ENCODE measurements at regions not wholly inside any gene's neighbourhood (a gene's known extent, or its start where the extent isn't known, plus 50 kb on each side); places are given as distances from the start of the nearest gene placed in this dataset.

GRCh38 chr3:111482574-111482973 is 59.4 kb upstream of the CD96 start:
- no peak for DNase-seq (ENCODE audit: low spot score)
- H3K9me3 ChIP-seq (ENCODE audit: severe bottlenecking) = no peaks in the 10 kb centered on the region
- TF ChIP-seq CTCF (IDR thresholded peaks at IDR 0.05; ENCODE audit: poor library complexity, severe bottlenecking) = no peak
- no peaks in the 10 kb centered on the region for H3K27me3 ChIP-seq (ENCODE audit: insufficient read depth, poor library complexity, severe bottlenecking)
- no peak for ATAC-seq (ENCODE audit: low read depth)
- H3K4me3 ChIP-seq (ENCODE audit: severe bottlenecking) = no peak overlapping the region
- H3K36me3 ChIP-seq (ENCODE audit: low read depth) = no peaks in the 10 kb centered on the region
- no peak overlapping the region for H3K27ac ChIP-seq (ENCODE audit: poor library complexity, severe bottlenecking)
- H3K4me1 ChIP-seq (ENCODE audit: insufficient read depth, poor library complexity, severe bottlenecking) = no peaks in the 10 kb centered on the region

- Histone ChIP-seq H3K9me3 (ENCODE audit: severe bottlenecking) (no peaks in the 10 kb centered on the region), H3K36me3 (ENCODE audit: low read depth) (no peaks in the 10 kb centered on the region), H3K27ac (ENCODE audit: poor library complexity, severe bottlenecking) (no peak overlapping the region), H3K4me3 (ENCODE audit: severe bottlenecking) (no peak overlapping the region), H3K4me1 (ENCODE audit: insufficient read depth, poor library complexity, severe bottlenecking) (no peaks in the 10 kb centered on the region), H3K27me3 (ENCODE audit: insufficient read depth, poor library complexity, severe bottlenecking) (no peaks in the 10 kb centered on the region)
- DNase-seq (ENCODE audit: low spot score) (no peak), ATAC-seq (ENCODE audit: low read depth) (no peak)
- TF ChIP-seq CTCF (IDR thresholded peaks at IDR 0.05; ENCODE audit: poor library complexity, severe bottlenecking) = no peak
These were observed 56.9 kb upstream of the CD96 start for GRCh38 chr3:111485086-111485485.
